ENCODE measurements at regions not wholly inside any gene's neighbourhood (a gene's known extent, or its start where the extent isn't known, plus 50 kb on each side); places are given as distances from the start of the nearest gene placed in this dataset.

DNA sequence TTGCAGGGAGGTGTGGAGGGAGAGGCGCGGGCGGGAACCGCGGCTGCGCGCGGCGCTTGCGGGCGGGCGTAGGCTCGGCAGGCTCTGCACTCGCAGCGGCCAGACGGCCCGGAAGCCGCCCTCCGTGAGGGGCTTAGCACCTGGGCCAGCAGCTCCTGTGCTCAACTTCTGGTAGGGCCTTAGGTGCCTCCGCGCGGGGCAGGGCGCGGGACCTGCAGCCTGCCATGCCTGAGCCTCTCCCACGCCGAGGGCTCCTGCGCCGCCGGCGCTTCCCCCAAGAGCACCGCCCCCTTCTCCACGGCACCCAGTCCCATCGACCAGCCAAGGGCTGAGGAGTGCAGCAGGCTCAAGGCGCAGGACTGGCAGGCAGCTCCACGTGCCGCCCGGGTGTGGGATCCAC lies 940.8 kb upstream of the PCDH9 start:
- Histone ChIP-seq H3K27me3 (ENCODE audit: control insufficient read depth, extremely low read depth, insufficient read depth, low read length) (no peaks in the 10 kb centered on the region), H4K20me1 (ENCODE audit: control insufficient read depth, extremely low read depth, insufficient read depth, low read length) (no peaks in the 10 kb centered on the region), H3K4me3 (ENCODE audit: control insufficient read depth in 2 of 3, extremely low read depth in 1 of 3, insufficient read depth in 2 of 3, low read depth in 1 of 3, low read length in 3 of 3) (no peak overlapping the region), H3K27ac (ENCODE audit: control insufficient read depth, insufficient read depth, low read length) (no peak overlapping the region), H3K9ac (ENCODE audit: control insufficient read depth, extremely low read depth, insufficient read depth, low read length) (no peak overlapping the region), H3K4me2 (ENCODE audit: control insufficient read depth, extremely low read depth, insufficient read depth, low read depth, low read length) (no peak overlapping the region), H3K9me1 (ENCODE audit: control insufficient read depth, extremely low read depth, insufficient read depth, low read length) (no peaks in the 10 kb centered on the region), H3K79me2 (ENCODE audit: control insufficient read depth, insufficient read depth, low read length) (no peaks in the 10 kb centered on the region), H3K4me1 (ENCODE audit: control insufficient read depth, extremely low read depth, insufficient read depth, low read length) (peaks cover 8% of the 10 kb centered on the region), H3K36me3 (ENCODE audit: control insufficient read depth in 2 of 2, extremely low read depth in 1 of 2, insufficient read depth in 2 of 2, low read length in 2 of 2) (no peaks in the 10 kb centered on the region), H2AFZ (ENCODE audit: control insufficient read depth, low read length) (no peak overlapping the region), H3K9me3 (ENCODE audit: control insufficient read depth, low read depth, low read length) (no peaks in the 10 kb centered on the region)
- no peak for TF ChIP-seq EZH2 (IDR thresholded peaks at IDR 0.05; ENCODE audit: low read length)
- TF ChIP-seq, protein P1, sequence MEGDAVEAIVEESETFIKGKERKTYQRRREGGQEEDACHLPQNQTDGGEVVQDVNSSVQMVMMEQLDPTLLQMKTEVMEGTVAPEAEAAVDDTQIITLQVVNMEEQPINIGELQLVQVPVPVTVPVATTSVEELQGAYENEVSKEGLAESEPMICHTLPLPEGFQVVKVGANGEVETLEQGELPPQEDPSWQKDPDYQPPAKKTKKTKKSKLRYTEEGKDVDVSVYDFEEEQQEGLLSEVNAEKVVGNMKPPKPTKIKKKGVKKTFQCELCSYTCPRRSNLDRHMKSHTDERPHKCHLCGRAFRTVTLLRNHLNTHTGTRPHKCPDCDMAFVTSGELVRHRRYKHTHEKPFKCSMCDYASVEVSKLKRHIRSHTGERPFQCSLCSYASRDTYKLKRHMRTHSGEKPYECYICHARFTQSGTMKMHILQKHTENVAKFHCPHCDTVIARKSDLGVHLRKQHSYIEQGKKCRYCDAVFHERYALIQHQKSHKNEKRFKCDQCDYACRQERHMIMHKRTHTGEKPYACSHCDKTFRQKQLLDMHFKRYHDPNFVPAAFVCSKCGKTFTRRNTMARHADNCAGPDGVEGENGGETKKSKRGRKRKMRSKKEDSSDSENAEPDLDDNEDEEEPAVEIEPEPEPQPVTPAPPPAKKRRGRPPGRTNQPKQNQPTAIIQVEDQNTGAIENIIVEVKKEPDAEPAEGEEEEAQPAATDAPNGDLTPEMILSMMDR (optimal IDR thresholded peaks at IDR 0.05 in 1 of 3, IDR thresholded peaks at IDR 0.05 in 1 of 3, conservative IDR thresholded peaks at IDR 0.05 in 1 of 3; ENCODE audit: extremely low read depth in 1 of 3, insufficient read depth in 2 of 3, low read length in 3 of 3) = no peak
- FAIRE-seq (no peak), DNase-seq (ENCODE audit: low read depth, low spot score) (no peak)
- dilution Hi-C loops (cut with MboI; ENCODE audit: extremely low pct_ligation_motif_present, low sequenced_read_pairs) = no loop called here

DNA sequence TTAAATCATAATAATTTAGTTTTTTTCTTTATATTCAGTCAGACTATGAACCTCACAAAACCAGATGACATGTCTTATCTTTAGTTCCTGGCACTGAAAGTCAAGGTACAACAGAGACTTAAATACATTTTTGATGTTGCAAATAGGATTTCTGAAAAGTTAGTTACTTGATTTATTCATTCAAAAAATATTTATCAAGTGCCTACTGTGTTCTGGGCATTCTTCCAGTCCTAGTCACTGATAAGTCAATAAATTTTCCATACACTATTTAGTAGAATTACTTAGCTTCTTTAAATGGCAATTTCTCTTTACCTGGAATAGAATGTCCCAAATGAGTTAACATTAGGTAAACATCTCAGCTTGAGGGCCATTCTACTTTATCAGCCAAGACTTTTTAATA lies 938.3 kb upstream of the PCDH9 start:
- DNase-seq (ENCODE audit: low read depth, low spot score) (no peak), FAIRE-seq (no peak)
- no peak overlapping the region for H3K4me2 ChIP-seq (ENCODE audit: control insufficient read depth, extremely low read depth, insufficient read depth, low read depth, low read length)
- TF ChIP-seq, protein P1 (optimal IDR thresholded peaks at IDR 0.05 in 1 of 3, IDR thresholded peaks at IDR 0.05 in 1 of 3, conservative IDR thresholded peaks at IDR 0.05 in 1 of 3; ENCODE audit: extremely low read depth in 1 of 3, insufficient read depth in 2 of 3, low read length in 3 of 3) = no peak
- TF ChIP-seq EZH2 (IDR thresholded peaks at IDR 0.05; ENCODE audit: low read length) = no peak
- H3K4me1 ChIP-seq (ENCODE audit: control insufficient read depth, extremely low read depth, insufficient read depth, low read length) = peaks cover 5% of the 10 kb centered on the region
- no peak overlapping the region for H3K4me3 ChIP-seq (ENCODE audit: control insufficient read depth in 2 of 3, extremely low read depth in 1 of 3, insufficient read depth in 2 of 3, low read depth in 1 of 3, low read length in 3 of 3)
- H3K79me2 ChIP-seq (ENCODE audit: control insufficient read depth, insufficient read depth, low read length) = no peaks in the 10 kb centered on the region
- H3K27me3 ChIP-seq (ENCODE audit: control insufficient read depth, extremely low read depth, insufficient read depth, low read length) = no peaks in the 10 kb centered on the region
- H2AFZ ChIP-seq (ENCODE audit: control insufficient read depth, low read length) = no peak overlapping the region
- dilution Hi-C loops (cut with MboI; ENCODE audit: extremely low pct_ligation_motif_present, low sequenced_read_pairs) = no loop called here
- H3K9me1 ChIP-seq (ENCODE audit: control insufficient read depth, extremely low read depth, insufficient read depth, low read length) = no peaks in the 10 kb centered on the region
- no peaks in the 10 kb centered on the region for H4K20me1 ChIP-seq (ENCODE audit: control insufficient read depth, extremely low read depth, insufficient read depth, low read length)
- H3K9ac ChIP-seq (ENCODE audit: control insufficient read depth, extremely low read depth, insufficient read depth, low read length) = no peak overlapping the region
- no peak overlapping the region for H3K27ac ChIP-seq (ENCODE audit: control insufficient read depth, insufficient read depth, low read length)
- no peaks in the 10 kb centered on the region for H3K9me3 ChIP-seq (ENCODE audit: control insufficient read depth, low read depth, low read length)
- H3K36me3 ChIP-seq (ENCODE audit: control insufficient read depth in 2 of 2, extremely low read depth in 1 of 2, insufficient read depth in 2 of 2, low read length in 2 of 2) = no peaks in the 10 kb centered on the region

All from keratinocyte (primary cell).